ENCODE measurements at regions not wholly inside any gene's neighbourhood (a gene's known extent, or its start where the extent isn't known, plus 50 kb on each side); places are given as distances from the start of the nearest gene placed in this dataset.

GRCh38 chr2:7452110-7452876 lies 535.1 kb downstream of the RNF144A start:
- TF ChIP-seq POLR2A (IDR thresholded peaks at IDR 0.05) = no peak
- no peak for TF ChIP-seq CTCF (IDR thresholded peaks at IDR 0.05)
